Thyroid gland (tissue), 4 donors: ENCODE measurements at regions not wholly inside any gene's neighbourhood (a gene's known extent, or its start where the extent isn't known, plus 50 kb on each side); places are given as distances from the start of the nearest gene placed in this dataset.

ENCODE experiments used
- CTCF ChIP-seq, 6 experiments: fragments of 200-600 bp in 3 of 6; fragments of 450-650 bp in 3 of 6; sonication (generic) in 3 of 6; IDR thresholded peaks; one replicate each; pipeline ENCODE4 v1.5.1; 2016 to 2019; ENCODE audit warnings: antibody characterized with exemption in 6 of 6, mild to moderate bottlenecking in 2 of 6, inconsistent platforms in 1 of 6, moderate library complexity in 1 of 6
- POLR2A ChIP-seq, 2 donors: fragments of 450-650 bp; IDR thresholded peaks; one replicate each; pipeline ENCODE4 v1.6.1; 2017; ENCODE audit warnings: antibody characterized with exemption in 2 of 2, mild to moderate bottlenecking in 2 of 2, moderate library complexity in 1 of 2

- TF ChIP-seq CTCF (IDR thresholded peaks at IDR 0.05): no peak
- TF ChIP-seq POLR2A (IDR thresholded peaks at IDR 0.05): no peak
Measured at GRCh38 chr3:25338158-25338725, 89.8 kb upstream of the RARB start.
